ENCODE measurements at regions not wholly inside any gene's neighbourhood (a gene's known extent, or its start where the extent isn't known, plus 50 kb on each side); places are given as distances from the start of the nearest gene placed in this dataset.

GRCh38 chr14:22112004-22112403, 438.4 kb upstream of the OR4E1 start:
- Histone ChIP-seq H3K36me3 (ENCODE audit: control insufficient read depth in 2 of 2, extremely low read depth in 1 of 2, insufficient read depth in 2 of 2, low read length in 2 of 2) (no peaks in the 10 kb centered on the region), H3K4me3 (ENCODE audit: control insufficient read depth in 2 of 3, extremely low read depth in 1 of 3, insufficient read depth in 2 of 3, low read depth in 1 of 3, low read length in 3 of 3) (no peak overlapping the region), H3K9me1 (ENCODE audit: control insufficient read depth, extremely low read depth, insufficient read depth, low read length) (no peaks in the 10 kb centered on the region), H3K27ac (ENCODE audit: control insufficient read depth, insufficient read depth, low read length) (no peak overlapping the region), H3K4me1 (ENCODE audit: control insufficient read depth, extremely low read depth, insufficient read depth, low read length) (peaks cover 7% of the 10 kb centered on the region), H3K27me3 (ENCODE audit: control insufficient read depth, extremely low read depth, insufficient read depth, low read length) (no peaks in the 10 kb centered on the region), H4K20me1 (ENCODE audit: control insufficient read depth, extremely low read depth, insufficient read depth, low read length) (no peaks in the 10 kb centered on the region), H3K9me3 (ENCODE audit: control insufficient read depth, low read depth, low read length) (no peaks in the 10 kb centered on the region), H3K9ac (ENCODE audit: control insufficient read depth, extremely low read depth, insufficient read depth, low read length) (no peak overlapping the region), H3K79me2 (ENCODE audit: control insufficient read depth, insufficient read depth, low read length) (no peaks in the 10 kb centered on the region), H3K4me2 (ENCODE audit: control insufficient read depth, extremely low read depth, insufficient read depth, low read depth, low read length) (no peak overlapping the region), H2AFZ (ENCODE audit: control insufficient read depth, low read length) (no peak overlapping the region)
- DNase-seq (ENCODE audit: low read depth, low spot score) (no peak), FAIRE-seq (no peak)
- dilution Hi-C loops (cut with MboI; ENCODE audit: extremely low pct_ligation_motif_present, low sequenced_read_pairs) = no loop called here
- TF ChIP-seq CTCF (optimal IDR thresholded peaks at IDR 0.05 in 1 of 3, IDR thresholded peaks at IDR 0.05 in 1 of 3, conservative IDR thresholded peaks at IDR 0.05 in 1 of 3; ENCODE audit: extremely low read depth in 1 of 3, insufficient read depth in 2 of 3, low read length in 3 of 3) (peak; percentile 66 to 73 (median 70)), EZH2 (IDR thresholded peaks at IDR 0.05; ENCODE audit: low read length) (no peak)

DNA sequence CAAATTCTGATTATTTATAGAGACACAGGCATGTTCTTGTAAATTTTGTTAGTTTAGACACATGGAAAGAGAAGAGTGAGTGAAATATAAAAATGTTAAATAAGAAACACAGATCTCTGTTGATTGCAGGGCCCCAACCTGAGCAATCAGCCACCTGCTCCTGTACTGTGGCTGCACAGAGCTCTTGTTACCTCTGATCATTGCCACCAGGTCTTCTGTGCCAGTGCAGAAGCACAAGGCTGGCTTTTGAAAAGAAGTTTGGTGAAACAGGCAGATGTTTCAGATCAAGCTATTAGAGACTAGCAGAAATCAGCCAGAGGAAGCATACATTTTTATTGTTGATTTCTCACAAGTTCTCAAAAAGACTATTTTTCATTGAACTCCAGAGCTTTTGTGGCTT, 434.1 kb upstream of the OR4E1 start:
- H3K4me3 ChIP-seq (ENCODE audit: control insufficient read depth in 2 of 3, extremely low read depth in 1 of 3, insufficient read depth in 2 of 3, low read depth in 1 of 3, low read length in 3 of 3) = no peak overlapping the region
- H3K79me2 ChIP-seq (ENCODE audit: control insufficient read depth, insufficient read depth, low read length) = no peaks in the 10 kb centered on the region
- H3K36me3 ChIP-seq (ENCODE audit: control insufficient read depth in 2 of 2, extremely low read depth in 1 of 2, insufficient read depth in 2 of 2, low read length in 2 of 2) = no peaks in the 10 kb centered on the region
- TF ChIP-seq CTCF (optimal IDR thresholded peaks at IDR 0.05 in 1 of 3, IDR thresholded peaks at IDR 0.05 in 1 of 3, conservative IDR thresholded peaks at IDR 0.05 in 1 of 3; ENCODE audit: extremely low read depth in 1 of 3, insufficient read depth in 2 of 3, low read length in 3 of 3) = no peak
- no peak for TF ChIP-seq EZH2 (IDR thresholded peaks at IDR 0.05; ENCODE audit: low read length)
- H3K9me1 ChIP-seq (ENCODE audit: control insufficient read depth, extremely low read depth, insufficient read depth, low read length) = no peaks in the 10 kb centered on the region
- H4K20me1 ChIP-seq (ENCODE audit: control insufficient read depth, extremely low read depth, insufficient read depth, low read length) = no peaks in the 10 kb centered on the region
- FAIRE-seq (no peak), DNase-seq (ENCODE audit: low read depth, low spot score) (no peak)
- dilution Hi-C loops (cut with MboI; ENCODE audit: extremely low pct_ligation_motif_present, low sequenced_read_pairs) = no loop called here
- H3K9ac ChIP-seq (ENCODE audit: control insufficient read depth, extremely low read depth, insufficient read depth, low read length) = no peak overlapping the region
- peak overlapping the region; percentile 8 for H2AFZ ChIP-seq (ENCODE audit: control insufficient read depth, low read length)
- no peaks in the 10 kb centered on the region for H3K9me3 ChIP-seq (ENCODE audit: control insufficient read depth, low read depth, low read length)
- no peaks in the 10 kb centered on the region for H3K27me3 ChIP-seq (ENCODE audit: control insufficient read depth, extremely low read depth, insufficient read depth, low read length)
- peaks cover 9% of the 10 kb centered on the region for H3K4me1 ChIP-seq (ENCODE audit: control insufficient read depth, extremely low read depth, insufficient read depth, low read length)
- peak overlapping the region; percentile 0 for H3K27ac ChIP-seq (ENCODE audit: control insufficient read depth, insufficient read depth, low read length)
- H3K4me2 ChIP-seq (ENCODE audit: control insufficient read depth, extremely low read depth, insufficient read depth, low read depth, low read length) = peak overlapping the region; percentile 19
